ENCODE measurements at regions not wholly inside any gene's neighbourhood (a gene's known extent, or its start where the extent isn't known, plus 50 kb on each side); places are given as distances from the start of the nearest gene placed in this dataset.

DNA sequence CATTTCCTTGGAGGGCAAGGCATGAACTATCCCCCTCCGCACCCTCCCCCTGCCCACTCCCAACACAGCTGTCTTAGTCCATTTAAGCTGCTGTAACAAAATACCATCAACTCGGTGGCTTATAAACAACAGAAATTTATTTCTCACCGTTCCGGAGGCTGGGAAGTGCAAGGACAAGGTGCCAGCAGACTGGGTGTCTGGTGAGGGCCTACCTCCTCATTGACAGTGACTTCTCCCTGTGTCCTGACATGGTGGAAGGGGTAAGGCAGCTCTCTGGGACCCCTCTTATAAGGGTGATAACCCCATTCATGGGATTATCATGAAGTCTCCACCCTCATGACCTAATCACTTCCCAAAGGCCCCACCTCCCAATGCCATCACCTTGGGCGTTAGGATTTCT is 114.3 kb upstream of the MAFB start:
- 36% methylated on average over 5 of the region's 5 CpGs for WGBS (ENCODE audit: low lambda C conversion rate)
- no peak for ATAC-seq
- no peak for DNase-seq (ENCODE audit: low spot score)
- no peak for TF ChIP-seq KDM6A (CRISPR knock-in tag; IDR thresholded peaks at IDR 0.05; ENCODE audit: low read depth)
- H3K4me3 ChIP-seq (replicated peaks in 1 of 3; ENCODE audit: insufficient read depth in 1 of 3, low read depth in 2 of 3, low read length in 3 of 3), result no peak overlapping the region
- no peak for FAIRE-seq
- H3K9ac ChIP-seq (ENCODE audit: insufficient read depth, low read depth, low read length), result no peak overlapping the region
- no peaks in the 10 kb centered on the region for H3K79me2 ChIP-seq (ENCODE audit: insufficient read depth, low read length)
- peaks cover 5 to 25% of the 10 kb centered on the region in 2 experiments; a peak in 4 of 5 replicates for H3K27me3 ChIP-seq (ENCODE audit: control insufficient read depth in 1 of 2, insufficient read depth in 2 of 2, low read length in 2 of 2)
- no peak overlapping the region for H2AFZ ChIP-seq (ENCODE audit: low read length)
- no TSS peak for BruUV-seq (replicated peaks)
- no peak overlapping the region for H3K27ac ChIP-seq (ENCODE audit: extremely low read length, insufficient read depth, low read length)
- no peak overlapping the region for H3K4me2 ChIP-seq (ENCODE audit: low read depth, low read length)
- CTCF ChIA-PET (ENCODE audit: low intra/inter-chr PET ratio, low total read pairs), result no interaction called here
- intact Hi-C loops (cut with micrococcal nuclease; ENCODE audit: unreplicated experiment), result no loop called here
- no peaks in the 10 kb centered on the region for H3K36me3 ChIP-seq (replicated peaks in 1 of 2; ENCODE audit: control insufficient read depth in 1 of 2, insufficient read depth in 2 of 2, low read length in 2 of 2)
- no peaks in the 10 kb centered on the region for H3K4me1 ChIP-seq (ENCODE audit: insufficient read depth, low read length)
- H3K9me3 ChIP-seq (ENCODE audit: low read length), result no peaks in the 10 kb centered on the region
- H4K20me1 ChIP-seq (ENCODE audit: insufficient read depth, low read length), result no peaks in the 10 kb centered on the region
- in situ Hi-C loops (cut with HindIII; ENCODE audit: extremely low pct_ligation_motif_present, low pct_unique_long_range_greater_than_20kb), result loop anchor here (5.0 kb wide), 1 partner anchor 139 kb away; no protein-coding TSS in a partner anchor
- POLR2A ChIA-PET, result no interaction called here

- ATAC-seq (no peak), FAIRE-seq (no peak), DNase-seq (ENCODE audit: low spot score) (no peak)
- BruUV-seq (replicated peaks), result no TSS peak
- in situ Hi-C loops (cut with HindIII; ENCODE audit: extremely low pct_ligation_motif_present, low pct_unique_long_range_greater_than_20kb), result no loop called here
- 8% methylated on average over 3 of the region's 3 CpGs for WGBS (ENCODE audit: low lambda C conversion rate)
- Histone ChIP-seq H3K4me2 (ENCODE audit: low read depth, low read length) (no peak overlapping the region), H3K27me3 (ENCODE audit: control insufficient read depth in 1 of 2, insufficient read depth in 2 of 2, low read length in 2 of 2) (peaks cover 7 to 39% of the 10 kb centered on the region in 2 experiments; a peak in 4 of 5 replicates), H3K9me3 (ENCODE audit: low read length) (no peaks in the 10 kb centered on the region), H3K36me3 (replicated peaks in 1 of 2; ENCODE audit: control insufficient read depth in 1 of 2, insufficient read depth in 2 of 2, low read length in 2 of 2) (no peaks in the 10 kb centered on the region), H3K4me1 (ENCODE audit: insufficient read depth, low read length) (no peaks in the 10 kb centered on the region), H2AFZ (ENCODE audit: low read length) (no peak overlapping the region), H3K4me3 (replicated peaks in 1 of 3; ENCODE audit: insufficient read depth in 1 of 3, low read depth in 2 of 3, low read length in 3 of 3) (no peak overlapping the region), H3K79me2 (ENCODE audit: insufficient read depth, low read length) (no peaks in the 10 kb centered on the region), H3K9ac (ENCODE audit: insufficient read depth, low read depth, low read length) (no peak overlapping the region), H3K27ac (ENCODE audit: extremely low read length, insufficient read depth, low read length) (no peak overlapping the region), H4K20me1 (ENCODE audit: insufficient read depth, low read length) (no peaks in the 10 kb centered on the region)
- intact Hi-C loops (cut with micrococcal nuclease; ENCODE audit: unreplicated experiment), result no loop called here
- ChIA-PET POLR2A (no interaction called here), CTCF (ENCODE audit: low intra/inter-chr PET ratio, low total read pairs) (no interaction called here)
- TF ChIP-seq, protein P1, sequence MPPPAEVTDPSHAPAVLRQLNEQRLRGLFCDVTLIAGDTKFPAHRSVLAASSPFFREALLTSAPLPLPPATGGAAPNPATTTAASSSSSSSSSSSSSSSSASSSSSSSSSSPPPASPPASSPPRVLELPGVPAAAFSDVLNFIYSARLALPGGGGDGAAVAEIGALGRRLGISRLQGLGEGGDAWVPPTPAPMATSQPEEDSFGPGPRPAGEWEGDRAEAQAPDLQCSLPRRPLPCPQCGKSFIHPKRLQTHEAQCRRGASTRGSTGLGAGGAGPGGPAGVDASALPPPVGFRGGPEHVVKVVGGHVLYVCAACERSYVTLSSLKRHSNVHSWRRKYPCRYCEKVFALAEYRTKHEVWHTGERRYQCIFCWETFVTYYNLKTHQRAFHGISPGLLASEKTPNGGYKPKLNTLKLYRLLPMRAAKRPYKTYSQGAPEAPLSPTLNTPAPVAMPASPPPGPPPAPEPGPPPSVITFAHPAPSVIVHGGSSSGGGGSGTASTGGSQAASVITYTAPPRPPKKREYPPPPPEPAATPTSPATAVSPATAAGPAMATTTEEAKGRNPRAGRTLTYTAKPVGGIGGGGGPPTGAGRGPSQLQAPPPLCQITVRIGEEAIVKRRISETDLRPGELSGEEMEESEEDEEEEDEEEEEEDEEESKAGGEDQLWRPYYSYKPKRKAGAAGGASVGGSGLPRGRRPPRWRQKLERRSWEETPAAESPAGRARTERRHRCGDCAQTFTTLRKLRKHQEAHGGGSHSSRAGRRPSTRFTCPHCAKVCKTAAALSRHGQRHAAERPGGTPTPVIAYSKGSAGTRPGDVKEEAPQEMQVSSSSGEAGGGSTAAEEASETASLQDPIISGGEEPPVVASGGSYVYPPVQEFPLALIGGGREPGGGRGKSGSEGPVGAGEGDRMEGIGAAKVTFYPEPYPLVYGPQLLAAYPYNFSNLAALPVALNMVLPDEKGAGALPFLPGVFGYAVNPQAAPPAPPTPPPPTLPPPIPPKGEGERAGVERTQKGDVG (CRISPR knock-in tag; IDR thresholded peaks at IDR 0.05; ENCODE audit: borderline replicate concordance), result no peak
- no peak for TF ChIP-seq ZNF3 (CRISPR knock-in tag; IDR thresholded peaks at IDR 0.05)
- TF ChIP-seq, protein P2, sequence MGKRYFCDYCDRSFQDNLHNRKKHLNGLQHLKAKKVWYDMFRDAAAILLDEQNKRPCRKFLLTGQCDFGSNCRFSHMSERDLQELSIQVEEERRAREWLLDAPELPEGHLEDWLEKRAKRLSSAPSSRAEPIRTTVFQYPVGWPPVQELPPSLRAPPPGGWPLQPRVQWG (CRISPR knock-in tag; IDR thresholded peaks at IDR 0.05; ENCODE audit: borderline replicate concordance, low read depth), result no peak
- TF ChIP-seq ZNF790 (CRISPR knock-in tag; IDR thresholded peaks at IDR 0.05; ENCODE audit: borderline replicate concordance), result no peak
- TF ChIP-seq BATF2 (CRISPR knock-in tag; IDR thresholded peaks at IDR 0.05), result no peak
- TF ChIP-seq FLYWCH1 (CRISPR knock-in tag; IDR thresholded peaks at IDR 0.05), result no peak
- TF ChIP-seq PBX2 (CRISPR knock-in tag; IDR thresholded peaks at IDR 0.05), result no peak
Observed at GRCh38 chr20:40805592-40805991, 116.6 kb upstream of the MAFB start.
